ENCODE measurements at regions not wholly inside any gene's neighbourhood (a gene's known extent, or its start where the extent isn't known, plus 50 kb on each side); places are given as distances from the start of the nearest gene placed in this dataset.

GRCh38 chr20:24742989-24743388, 206.1 kb upstream of the CST7 start:
- ChIA-PET CTCF (no interaction called here), POLR2A (no interaction called here)
- no peaks in the 10 kb centered on the region for H3K9me3 ChIP-seq
- DNase-seq (ENCODE audit: low read depth in 1 of 2, low spot score in 1 of 2) (no peak), ATAC-seq (no peak), FAIRE-seq (no peak)
- no peak overlapping the region for H3K27ac ChIP-seq
- peaks cover 15% of the 10 kb centered on the region for H3K4me1 ChIP-seq
- H3K4me2 ChIP-seq, result no peak overlapping the region
- no peak for TF ChIP-seq RFX5 (IDR thresholded peaks at IDR 0.05)
- no peak for TF ChIP-seq GATA3 (IDR thresholded peaks at IDR 0.05; ENCODE audit: borderline replicate concordance)
- TF ChIP-seq, protein P1, sequence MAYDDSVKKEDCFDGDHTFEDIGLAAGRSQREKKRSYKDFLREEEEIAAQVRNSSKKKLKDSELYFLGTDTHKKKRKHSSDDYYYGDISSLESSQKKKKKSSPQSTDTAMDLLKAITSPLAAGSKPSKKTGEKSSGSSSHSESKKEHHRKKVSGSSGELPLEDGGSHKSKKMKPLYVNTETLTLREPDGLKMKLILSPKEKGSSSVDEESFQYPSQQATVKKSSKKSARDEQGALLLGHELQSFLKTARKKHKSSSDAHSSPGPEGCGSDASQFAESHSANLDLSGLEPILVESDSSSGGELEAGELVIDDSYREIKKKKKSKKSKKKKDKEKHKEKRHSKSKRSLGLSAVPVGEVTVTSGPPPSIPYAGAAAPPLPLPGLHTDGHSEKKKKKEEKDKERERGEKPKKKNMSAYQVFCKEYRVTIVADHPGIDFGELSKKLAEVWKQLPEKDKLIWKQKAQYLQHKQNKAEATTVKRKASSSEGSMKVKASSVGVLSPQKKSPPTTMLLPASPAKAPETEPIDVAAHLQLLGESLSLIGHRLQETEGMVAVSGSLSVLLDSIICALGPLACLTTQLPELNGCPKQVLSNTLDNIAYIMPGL (CRISPR knock-in tag; IDR thresholded peaks at IDR 0.05; ENCODE audit: borderline replicate concordance), result no peak
- no peak for TF ChIP-seq FOXS1 (CRISPR knock-in tag; IDR thresholded peaks at IDR 0.05)
- TF ChIP-seq RNF2 (IDR thresholded peaks at IDR 0.05; ENCODE audit: borderline replicate concordance, low read depth), result no peak
- no peak for TF ChIP-seq SMC3 (IDR thresholded peaks at IDR 0.05)
- TF ChIP-seq, protein P2, sequence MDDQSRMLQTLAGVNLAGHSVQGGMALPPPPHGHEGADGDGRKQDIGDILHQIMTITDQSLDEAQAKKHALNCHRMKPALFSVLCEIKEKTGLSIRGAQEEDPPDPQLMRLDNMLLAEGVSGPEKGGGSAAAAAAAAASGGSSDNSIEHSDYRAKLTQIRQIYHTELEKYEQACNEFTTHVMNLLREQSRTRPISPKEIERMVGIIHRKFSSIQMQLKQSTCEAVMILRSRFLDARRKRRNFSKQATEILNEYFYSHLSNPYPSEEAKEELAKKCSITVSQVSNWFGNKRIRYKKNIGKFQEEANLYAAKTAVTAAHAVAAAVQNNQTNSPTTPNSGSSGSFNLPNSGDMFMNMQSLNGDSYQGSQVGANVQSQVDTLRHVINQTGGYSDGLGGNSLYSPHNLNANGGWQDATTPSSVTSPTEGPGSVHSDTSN (IDR thresholded peaks at IDR 0.05), result no peak
- no peak for TF ChIP-seq ZC3H11A (IDR thresholded peaks at IDR 0.05)
- TF ChIP-seq SREBF2 (IDR thresholded peaks at IDR 0.05), result no peak
- no peak for TF ChIP-seq EP300 (IDR thresholded peaks at IDR 0.05)
- TF ChIP-seq RAD21 (conservative IDR thresholded peaks at IDR 0.05 in 1 of 2, IDR thresholded peaks at IDR 0.05 in 1 of 2), result no peak
- no peak for TF ChIP-seq CBX8 (IDR thresholded peaks at IDR 0.05)
- H3K4me3 ChIP-seq, result no peak overlapping the region
- 87% methylated on average over 5 of the region's 5 CpGs for WGBS (ENCODE audit: missing lambda C conversion rate)

DNA sequence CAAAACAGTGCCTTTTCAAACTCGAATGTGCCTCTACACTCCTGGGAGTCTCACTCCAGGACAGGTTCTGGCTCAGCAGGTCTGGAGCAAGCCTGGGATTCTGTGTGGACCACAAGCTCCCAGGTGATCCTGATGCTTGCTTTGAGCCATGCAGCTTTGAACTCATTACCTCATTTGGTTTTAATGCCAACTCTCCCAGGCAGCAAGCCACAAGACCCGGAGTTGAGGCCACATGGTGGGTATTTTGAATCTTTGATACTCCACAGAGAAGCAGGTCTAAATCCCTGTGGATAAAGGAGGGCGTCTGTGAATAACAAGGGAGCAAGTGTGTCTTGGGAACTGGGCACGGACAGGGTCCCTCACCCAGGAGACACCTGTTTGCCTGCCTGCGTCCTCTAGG, 205.4 kb upstream of the CST7 start:
- TF ChIP-seq NR3C1 (IDR thresholded peaks at IDR 0.05), result no peak
- WGBS (ENCODE audit: missing lambda C conversion rate), result 67% methylated on average over 5 of the region's 5 CpGs
- Histone ChIP-seq H3K4me2 (no peak overlapping the region), H3K27ac (no peak overlapping the region), H3K9me3 (no peaks in the 10 kb centered on the region), H3K4me1 (peaks cover 15% of the 10 kb centered on the region), H3K4me3 (no peak overlapping the region)
- ATAC-seq (no peak), DNase-seq (ENCODE audit: low read depth in 1 of 2, low spot score in 1 of 2) (no peak), FAIRE-seq (no peak)
- CTCF ChIA-PET, result no interaction called here
- POLR2A ChIA-PET, result no interaction called here

DNA sequence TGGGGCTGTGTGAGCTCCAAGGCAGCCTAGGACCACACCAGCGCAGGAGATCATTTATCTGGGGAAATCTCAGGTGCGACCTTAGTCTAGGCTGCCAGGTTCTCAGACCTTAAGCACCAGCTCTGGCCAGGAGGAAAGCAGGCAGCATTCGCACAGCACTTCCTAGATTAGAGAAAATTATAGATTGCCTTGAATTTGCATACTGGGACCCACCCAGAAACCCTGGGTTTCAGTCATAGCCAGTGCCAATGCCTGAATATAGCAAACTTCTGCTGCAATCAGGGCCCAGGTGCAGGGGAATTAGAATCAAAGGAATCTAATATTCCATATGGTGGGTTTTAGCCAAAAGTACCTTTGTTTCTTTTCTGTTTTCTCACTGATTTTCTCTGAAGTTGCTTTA, 204.3 kb upstream of the CST7 start:
- Histone ChIP-seq H3K4me1 (peaks cover 15% of the 10 kb centered on the region), H3K27ac (peak overlapping the region in 1 of 2 experiments; percentile 88; a peak in 1 of 6 replicates), H3K4me2 (no peak overlapping the region), H3K9me3 (no peaks in the 10 kb centered on the region), H3K4me3 (no peak overlapping the region)
- ChIA-PET POLR2A (no interaction called here), CTCF (interaction anchor here (0.9 to 1.6 kb wide), 2 partner anchors 9 to 10 kb away, joined by 3 to 4 read pairs; no protein-coding TSS in a partner anchor)
- DNase-seq (ENCODE audit: low read depth in 1 of 2, low spot score in 1 of 2) (no peak), FAIRE-seq (no peak), ATAC-seq (no peak)
- 88% methylated on average over 3 of the region's 3 CpGs for WGBS (ENCODE audit: missing lambda C conversion rate)
- TF ChIP-seq TP53 (CRISPR knock-in tag; IDR thresholded peaks at IDR 0.05) (no peak), BHLHE40 (IDR thresholded peaks at IDR 0.05; ENCODE audit: low read depth, low read length) (no peak), CHD4 (IDR thresholded peaks at IDR 0.05; ENCODE audit: borderline replicate concordance) (no peak), CTCF (IDR thresholded peaks at IDR 0.05) (no peak)

GRCh38 chr20:24745206-24745605, 203.9 kb upstream of the CST7 start:
- no peaks in the 10 kb centered on the region for H3K9me3 ChIP-seq
- H3K27ac ChIP-seq, result peak overlapping the region; percentile 59 to 88; a peak in 3 of 6 replicates
- DNase-seq (ENCODE audit: low read depth in 1 of 2, low spot score in 1 of 2) (no peak), ATAC-seq (no peak), FAIRE-seq (no peak)
- H3K4me3 ChIP-seq, result no peak overlapping the region
- peaks cover 15% of the 10 kb centered on the region for H3K4me1 ChIP-seq
- H3K4me2 ChIP-seq, result no peak overlapping the region
- 89% methylated on average over 6 of the region's 6 CpGs for WGBS (ENCODE audit: missing lambda C conversion rate)
- POLR2A ChIA-PET, result no interaction called here
- CTCF ChIA-PET, result interaction anchor here (0.8 to 1.6 kb wide), 2 partner anchors 10 to 18 kb away, joined by 3 to 4 read pairs; no protein-coding TSS in a partner anchor
- TF ChIP-seq EP300 (IDR thresholded peaks at IDR 0.05), result no peak
- TF ChIP-seq, protein P3, sequence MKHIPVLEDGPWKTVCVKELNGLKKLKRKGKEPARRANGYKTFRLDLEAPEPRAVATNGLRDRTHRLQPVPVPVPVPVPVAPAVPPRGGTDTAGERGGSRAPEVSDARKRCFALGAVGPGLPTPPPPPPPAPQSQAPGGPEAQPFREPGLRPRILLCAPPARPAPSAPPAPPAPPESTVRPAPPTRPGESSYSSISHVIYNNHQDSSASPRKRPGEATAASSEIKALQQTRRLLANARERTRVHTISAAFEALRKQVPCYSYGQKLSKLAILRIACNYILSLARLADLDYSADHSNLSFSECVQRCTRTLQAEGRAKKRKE (CRISPR knock-in tag; IDR thresholded peaks at IDR 0.05; ENCODE audit: low read depth), result no peak
- TF ChIP-seq TFCP2L1 (CRISPR knock-in tag; IDR thresholded peaks at IDR 0.05), result no peak
- TF ChIP-seq, protein P4, sequence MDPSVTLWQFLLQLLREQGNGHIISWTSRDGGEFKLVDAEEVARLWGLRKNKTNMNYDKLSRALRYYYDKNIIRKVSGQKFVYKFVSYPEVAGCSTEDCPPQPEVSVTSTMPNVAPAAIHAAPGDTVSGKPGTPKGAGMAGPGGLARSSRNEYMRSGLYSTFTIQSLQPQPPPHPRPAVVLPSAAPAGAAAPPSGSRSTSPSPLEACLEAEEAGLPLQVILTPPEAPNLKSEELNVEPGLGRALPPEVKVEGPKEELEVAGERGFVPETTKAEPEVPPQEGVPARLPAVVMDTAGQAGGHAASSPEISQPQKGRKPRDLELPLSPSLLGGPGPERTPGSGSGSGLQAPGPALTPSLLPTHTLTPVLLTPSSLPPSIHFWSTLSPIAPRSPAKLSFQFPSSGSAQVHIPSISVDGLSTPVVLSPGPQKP (IDR thresholded peaks at IDR 0.05; ENCODE audit: low read depth, low read length), result no peak
- no peak for TF ChIP-seq CHD4 (IDR thresholded peaks at IDR 0.05; ENCODE audit: borderline replicate concordance)
- no peak for TF ChIP-seq POLR2AphosphoS2 (conservative IDR thresholded peaks at IDR 0.05; ENCODE audit: low read length)
- TF ChIP-seq NFE2L2 (conservative IDR thresholded peaks at IDR 0.05; ENCODE audit: low read length), result no peak
- TF ChIP-seq ZSCAN20 (CRISPR knock-in tag; IDR thresholded peaks at IDR 0.05), result no peak
- no peak for TF ChIP-seq RFX5 (IDR thresholded peaks at IDR 0.05)
- TF ChIP-seq, protein P5, sequence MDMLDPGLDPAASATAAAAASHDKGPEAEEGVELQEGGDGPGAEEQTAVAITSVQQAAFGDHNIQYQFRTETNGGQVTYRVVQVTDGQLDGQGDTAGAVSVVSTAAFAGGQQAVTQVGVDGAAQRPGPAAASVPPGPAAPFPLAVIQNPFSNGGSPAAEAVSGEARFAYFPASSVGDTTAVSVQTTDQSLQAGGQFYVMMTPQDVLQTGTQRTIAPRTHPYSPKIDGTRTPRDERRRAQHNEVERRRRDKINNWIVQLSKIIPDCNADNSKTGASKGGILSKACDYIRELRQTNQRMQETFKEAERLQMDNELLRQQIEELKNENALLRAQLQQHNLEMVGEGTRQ (IDR thresholded peaks at IDR 0.05), result no peak
- TF ChIP-seq TP53 (CRISPR knock-in tag; IDR thresholded peaks at IDR 0.05), result no peak
- TF ChIP-seq HEYL (CRISPR knock-in tag; IDR thresholded peaks at IDR 0.05), result no peak

Data from A549 (cell line).